RWPE1 (cell line): ENCODE measurements at regions not wholly inside any gene's neighbourhood (a gene's known extent, or its start where the extent isn't known, plus 50 kb on each side); places are given as distances from the start of the nearest gene placed in this dataset.

Experiments
- CTCF ChIA-PET: fragments of 350-600 bp; sonication (Branson Sonifier 250); formaldehyde crosslinking; extraction: SDS; loops from one replicate; lab custom pipeline; 2021; lab: Yijun Ruan, JAX
- POLR2A ChIA-PET: fragments of 400-600 bp; formaldehyde crosslinking; extraction: SDS; loops from one replicate; lab custom pipeline; 2020; ENCODE audit warnings: antibody characterized with exemption; ENCODE audit not compliant: low non-redundant PET; lab: Yijun Ruan, JAX
- DNase-seq: peaks from one replicate; pipeline ENCODE4 v3.0.0; 2012; ENCODE audit warnings: low spot score
- H3K27ac ChIP-seq: fragments of 450-650 bp; 2 replicates; pipeline ENCODE4 v1.5.1; 2017
- CTCF ChIP-seq: fragments of 450-650 bp; conservative IDR thresholded peaks from 2 replicates; pipeline ENCODE4 v1.5.1; 2017; ENCODE audit warnings: low read depth, mild to moderate bottlenecking

GRCh38 chr17:14784997-14785696 is 480.0 kb downstream of the PMP22 start:
- no peak for DNase-seq
- H3K27ac ChIP-seq: no peak overlapping the region
- no peak for TF ChIP-seq CTCF
- CTCF ChIA-PET: interaction anchor here (0.6 to 1.4 kb wide), 3 partner anchors 9 to 718 kb away, joined by 3 to 6 read pairs (median 5); no protein-coding TSS in a partner anchor
- POLR2A ChIA-PET: no interaction called here

GRCh38 chr17:14781123-14781522 is 480.2 kb downstream of the HS3ST3B1 start:
- POLR2A ChIA-PET: no interaction called here
- DNase-seq: no peak
- no peak overlapping the region for H3K27ac ChIP-seq
- CTCF ChIA-PET: no interaction called here
- TF ChIP-seq CTCF: no peak

GRCh38 chr17:14780097-14780651 is 479.3 kb downstream of the HS3ST3B1 start:
- DNase-seq: no peak
- no peak overlapping the region for H3K27ac ChIP-seq
- ChIA-PET CTCF (no interaction called here), POLR2A (no interaction called here)
- TF ChIP-seq CTCF: no peak

GRCh38 chr17:14779241-14779640 is 478.4 kb downstream of the HS3ST3B1 start:
- no peak for TF ChIP-seq CTCF
- CTCF ChIA-PET: no interaction called here
- DNase-seq: no peak
- POLR2A ChIA-PET: no interaction called here
- H3K27ac ChIP-seq: no peak overlapping the region

- no peak for DNase-seq
- no peak for TF ChIP-seq CTCF
- no peak overlapping the region for H3K27ac ChIP-seq
- CTCF ChIA-PET: interaction anchor here (0.6 kb wide), 1 partner anchor 355 kb away, joined by 3 read pairs; no protein-coding TSS in a partner anchor
- POLR2A ChIA-PET: no interaction called here
These were observed 476.4 kb downstream of the HS3ST3B1 start for GRCh38 chr17:14777291-14777690.

GRCh38 chr17:14776791-14777190 is 475.9 kb downstream of the HS3ST3B1 start:
- POLR2A ChIA-PET: no interaction called here
- no peak overlapping the region for H3K27ac ChIP-seq
- TF ChIP-seq CTCF: no peak
- peak; percentile 52 for DNase-seq
- CTCF ChIA-PET: interaction anchor here (0.6 to 1.2 kb wide), 2 partner anchors 8 to 354 kb away, joined by 3 read pairs; no protein-coding TSS in a partner anchor
